RKO (cell line): ENCODE measurements at regions not wholly inside any gene's neighbourhood (a gene's known extent, or its start where the extent isn't known, plus 50 kb on each side); places are given as distances from the start of the nearest gene placed in this dataset.

Source experiments
- DNase-seq: peaks from one replicate; pipeline ENCODE4 v3.0.0-alpha.2; 2016; ENCODE audit warnings: low spot score

DNA sequence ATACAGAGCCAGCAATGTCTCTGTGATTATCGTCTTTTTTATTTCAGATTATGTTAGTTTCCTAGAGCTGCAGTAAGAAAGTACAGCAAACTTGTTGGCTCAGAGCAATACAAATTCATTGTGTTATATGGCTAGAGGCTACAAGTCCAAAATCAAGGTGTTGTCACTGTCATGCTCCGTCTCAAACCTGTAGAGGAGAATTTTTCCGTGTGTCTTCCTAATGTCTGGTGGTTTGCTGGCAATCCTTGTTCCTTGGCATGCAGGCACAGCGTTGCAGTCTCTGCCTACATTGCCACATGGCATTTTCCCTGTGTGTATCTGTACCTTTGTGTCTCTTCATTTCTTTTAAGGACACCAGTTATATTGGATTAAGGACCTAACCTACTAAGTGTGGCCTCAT, 244.4 kb downstream of the LRRIQ3 start:
- DNase-seq: no peak

DNA sequence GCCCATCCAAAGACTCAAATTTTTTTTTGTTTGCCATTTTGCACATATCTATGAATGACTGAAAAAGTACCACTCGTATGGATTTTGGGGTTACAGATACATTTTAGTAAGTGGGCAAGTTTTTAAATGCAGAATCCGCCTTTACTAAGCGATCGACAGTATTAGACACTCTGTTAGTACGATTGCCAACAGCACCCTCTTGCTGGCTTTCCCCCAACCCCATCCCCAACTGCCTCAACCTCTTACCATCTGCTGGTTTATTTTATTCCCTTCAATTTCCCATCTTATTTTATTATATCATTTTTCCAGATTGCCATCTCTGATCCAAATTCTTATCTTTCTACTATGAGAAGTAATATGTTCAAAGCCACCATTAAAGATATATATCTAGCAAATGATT, 244.8 kb downstream of the LRRIQ3 start:
- no peak for DNase-seq

DNA sequence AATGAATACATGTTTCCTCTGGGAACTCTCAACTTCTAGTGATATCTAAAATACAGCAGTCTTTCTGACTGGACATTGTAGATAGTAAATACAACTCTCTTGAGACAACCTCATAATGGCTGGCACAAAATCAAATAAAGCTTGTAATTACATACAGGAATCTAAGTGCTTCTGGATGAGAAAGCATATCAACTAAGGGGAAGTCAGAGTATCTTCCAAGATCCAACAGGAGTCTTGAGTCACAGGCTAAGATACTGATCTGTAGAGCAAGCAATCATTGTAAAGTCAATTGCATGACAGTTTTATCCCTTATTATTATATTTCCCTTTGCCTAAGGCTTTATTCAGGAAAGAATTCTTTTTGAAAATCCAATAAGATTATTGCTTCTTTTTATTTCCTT, 249.9 kb downstream of the LRRIQ3 start:
- no peak for DNase-seq

GRCh38 chr1:73947009-73947408, 251.0 kb downstream of the LRRIQ3 start:
- no peak for DNase-seq

DNA sequence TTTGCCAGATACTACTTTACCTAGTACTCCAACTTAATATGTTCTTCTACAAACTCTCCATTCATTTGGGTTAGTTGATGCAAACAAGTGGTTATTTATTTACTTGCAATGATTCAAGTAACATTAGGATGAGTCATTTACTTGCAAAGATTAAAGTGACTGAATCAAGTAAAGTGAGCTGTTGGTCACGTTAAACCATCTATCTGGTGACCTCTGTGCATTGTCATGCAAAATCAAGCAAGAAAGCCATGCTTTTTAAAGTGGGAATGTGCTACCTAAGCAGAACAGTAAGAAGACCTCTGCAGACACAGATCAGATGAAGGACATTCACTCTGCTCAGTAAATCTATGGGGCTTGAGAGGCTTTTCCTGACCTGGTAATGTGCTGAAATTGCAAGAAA, 254.7 kb downstream of the LRRIQ3 start:
- DNase-seq: peak; percentile 14

DNA sequence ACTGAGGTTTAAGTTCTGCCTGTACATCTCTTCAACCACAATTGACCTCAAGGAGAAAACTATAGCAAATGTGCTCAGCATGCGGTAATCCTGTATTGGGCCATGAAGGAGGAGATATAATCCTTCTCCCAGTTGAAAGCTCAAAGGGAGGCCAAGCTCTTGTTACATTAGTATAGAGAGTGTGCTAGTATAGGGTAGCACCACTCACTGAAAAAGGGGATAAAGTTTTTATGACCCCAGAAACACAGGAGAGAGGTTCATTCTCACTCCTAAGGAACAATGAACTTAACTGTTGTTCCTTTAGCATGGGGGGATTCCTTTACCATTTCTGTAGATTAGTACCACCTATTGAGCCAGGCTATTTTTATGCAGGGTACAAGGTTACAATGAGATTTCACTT, 267.7 kb downstream of the LRRIQ3 start:
- DNase-seq: no peak

DNA sequence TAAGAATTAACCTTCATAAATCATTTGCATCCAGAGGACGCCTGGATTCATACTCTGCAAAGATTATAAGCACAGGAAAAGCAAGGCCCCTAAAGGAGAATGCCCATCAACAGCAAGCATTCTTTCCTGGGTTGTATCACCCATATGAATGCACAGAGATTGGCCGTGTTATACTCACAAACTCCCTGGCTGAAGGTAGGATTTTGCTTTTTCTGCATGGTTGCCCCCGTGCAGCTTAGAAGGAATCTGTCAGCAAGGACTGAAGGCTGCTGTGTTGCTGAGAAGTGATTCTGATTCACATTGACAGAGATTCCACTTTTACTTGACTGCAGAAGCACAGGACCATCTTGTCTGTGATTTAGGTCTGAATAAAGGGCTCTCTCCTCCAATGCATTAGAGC, 283.0 kb downstream of the LRRIQ3 start:
- no peak for DNase-seq

GRCh38 chr1:73913025-73913424, 285.0 kb downstream of the LRRIQ3 start:
- DNase-seq: no peak

DNA sequence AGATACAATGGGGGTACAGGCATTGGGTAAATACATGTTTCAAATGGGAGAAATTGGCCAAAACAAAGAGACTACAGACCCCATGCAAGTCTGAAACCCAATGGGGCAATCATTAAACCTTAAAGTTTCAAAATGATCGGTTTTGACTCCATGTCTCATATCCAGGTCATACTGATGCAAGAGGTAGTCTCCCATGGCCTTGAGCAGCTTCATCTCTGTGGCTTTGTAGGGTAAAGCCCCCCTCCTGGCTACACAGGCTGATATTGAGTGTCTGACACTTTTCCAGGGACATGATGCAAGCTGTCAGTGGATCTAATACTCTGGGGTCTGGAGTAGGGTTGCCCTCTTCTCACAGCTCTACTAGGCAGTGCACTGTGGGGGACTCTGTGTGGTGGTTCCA, 286.1 kb downstream of the LRRIQ3 start:
- no peak for DNase-seq

DNA sequence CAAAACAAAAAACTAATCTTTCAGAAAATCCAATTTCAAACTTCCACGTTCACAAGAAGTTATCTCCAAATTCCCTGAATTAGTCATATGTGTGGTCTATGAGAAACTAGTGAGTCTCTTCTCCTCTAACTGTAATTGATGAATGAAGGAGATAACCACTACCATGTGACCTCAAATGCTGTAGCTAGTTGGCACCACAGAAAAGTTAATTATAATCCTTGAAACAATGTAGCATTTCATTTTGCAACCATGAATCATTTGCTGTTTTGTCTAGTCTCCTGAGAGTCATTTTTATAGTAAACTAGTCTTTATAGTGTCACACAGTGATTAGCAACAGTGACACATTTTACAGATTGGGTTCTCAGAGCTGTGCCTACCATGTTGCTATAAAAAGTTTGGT, 287.5 kb downstream of the LRRIQ3 start:
- peak; percentile 6 for DNase-seq

DNA sequence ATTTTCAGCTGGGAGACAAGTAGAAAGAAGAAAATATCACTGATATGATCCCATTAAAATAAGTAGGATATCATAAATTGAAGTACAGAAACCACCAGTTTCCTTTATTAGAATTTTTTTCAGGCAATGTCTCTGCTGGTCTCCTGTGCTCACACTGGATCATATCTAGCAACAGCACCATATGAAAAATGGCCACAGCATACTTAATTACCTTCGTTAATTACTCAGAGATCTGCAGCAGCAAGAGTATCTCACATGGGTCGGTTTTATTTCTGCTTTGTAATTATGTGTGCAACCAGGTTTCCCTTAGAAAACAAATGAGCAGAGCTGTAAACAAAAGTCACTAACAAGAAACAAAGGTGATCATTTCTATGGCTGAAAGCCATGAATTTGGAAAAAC, 287.9 kb downstream of the LRRIQ3 start:
- no peak for DNase-seq

DNA sequence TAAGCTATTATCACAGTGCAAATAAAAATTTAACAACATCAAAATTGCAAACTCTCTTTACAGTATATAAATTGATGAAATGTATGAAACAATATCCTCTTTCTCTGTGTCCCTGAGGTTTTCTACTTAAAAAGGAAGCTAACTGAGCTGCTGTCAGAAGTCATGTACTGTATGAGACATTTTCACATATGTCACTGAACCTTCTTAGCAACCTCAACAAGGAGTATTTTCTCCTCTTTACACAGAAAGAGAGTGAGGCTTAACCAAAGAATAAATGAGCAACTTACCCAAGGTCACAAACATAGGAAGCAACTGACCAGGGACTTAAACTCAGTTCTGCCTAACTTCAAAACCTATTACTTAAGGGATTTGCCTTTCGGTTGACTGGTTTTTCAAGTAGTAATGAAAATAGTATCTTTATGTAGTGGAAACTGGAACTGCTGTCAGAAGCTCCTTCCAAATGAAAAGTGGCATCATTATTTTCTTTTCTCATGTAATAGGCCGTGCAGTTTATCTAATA, 288.9 kb downstream of the LRRIQ3 start:
- DNase-seq: no peak

DNA sequence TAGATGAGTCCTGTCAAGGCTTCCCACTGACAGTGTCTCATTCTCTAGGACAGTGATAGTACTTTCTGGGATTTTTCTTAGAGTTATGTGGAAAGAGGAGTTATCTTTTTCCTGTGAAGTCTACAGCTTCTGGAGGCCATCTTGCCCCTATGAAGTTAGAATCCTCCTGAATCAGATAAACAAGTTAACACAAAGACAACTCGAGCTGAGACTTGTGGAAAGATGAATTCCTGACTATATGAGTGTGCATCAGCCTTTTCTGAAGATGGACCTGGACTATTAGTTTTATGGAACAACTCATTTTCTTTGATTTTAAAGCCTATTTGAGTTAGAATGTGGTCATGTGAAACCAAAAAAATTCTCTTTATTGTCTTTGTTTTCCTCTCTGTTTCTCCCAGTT, 290.9 kb downstream of the LRRIQ3 start:
- DNase-seq: no peak

DNA sequence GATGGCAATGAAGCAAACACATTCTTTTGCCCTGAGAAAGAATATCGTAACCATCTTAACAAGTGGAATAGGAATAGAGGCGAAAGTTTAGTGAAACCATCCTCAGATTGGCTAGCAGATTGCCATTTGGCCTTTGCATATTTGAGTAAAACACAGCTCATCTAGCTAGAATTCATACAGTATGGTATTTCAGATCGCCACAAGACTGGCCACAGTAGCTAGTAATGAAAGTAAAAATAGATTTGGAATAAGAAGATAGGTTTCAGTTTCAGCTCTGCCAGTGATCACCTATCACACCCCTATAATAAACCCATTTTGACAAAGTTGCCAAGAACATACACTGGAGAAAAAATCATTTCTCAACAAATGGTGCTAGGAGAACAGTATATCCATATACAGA, 294.9 kb downstream of the LRRIQ3 start:
- DNase-seq: no peak

DNA sequence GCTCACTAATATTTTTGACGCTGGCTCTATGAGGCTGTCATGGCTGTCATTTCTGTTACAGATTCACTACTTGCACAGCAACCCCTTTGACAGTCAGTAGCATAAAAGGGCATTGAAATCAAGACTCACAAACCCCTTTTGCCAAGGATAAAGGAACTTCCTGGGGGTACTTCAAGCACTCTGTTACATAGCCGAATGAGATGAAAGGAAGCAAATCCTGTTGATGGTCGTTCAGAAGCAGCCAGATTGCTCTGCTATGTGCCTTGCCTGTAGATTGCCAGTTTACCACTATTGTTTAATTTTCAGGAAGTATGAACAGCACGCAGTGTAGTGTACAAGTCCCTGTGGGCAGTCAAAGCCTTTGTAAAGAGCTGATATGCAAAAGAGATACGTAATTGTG, 296.2 kb downstream of the LRRIQ3 start:
- DNase-seq: no peak

DNA sequence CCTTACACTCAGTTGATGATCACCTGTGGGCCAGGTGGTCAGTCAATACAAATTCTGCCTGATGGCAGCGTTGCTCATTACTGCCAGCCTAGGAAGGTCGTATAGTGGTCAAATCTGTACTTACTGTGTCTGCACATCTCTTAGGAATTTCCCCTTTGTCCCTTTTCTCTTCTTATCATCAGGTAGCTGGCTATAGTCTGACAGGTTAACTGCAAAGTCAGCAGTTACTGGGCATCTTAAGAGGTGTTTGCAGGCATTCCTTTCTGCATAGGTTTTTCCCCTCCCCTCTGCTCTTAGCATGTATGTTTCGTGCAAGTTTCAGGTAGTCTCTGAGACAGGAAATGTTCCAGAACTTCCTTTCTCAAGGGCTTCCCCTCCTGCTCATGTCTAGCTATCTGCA, 298.7 kb downstream of the LRRIQ3 start:
- no peak for DNase-seq

- no peak for DNase-seq
These were observed 299.4 kb downstream of the LRRIQ3 start for GRCh38 chr1:73898540-73898939.

- no peak for DNase-seq
These were observed 310.6 kb downstream of the LRRIQ3 start for GRCh38 chr1:73887412-73887811.

- no peak for DNase-seq
These were observed 311.3 kb downstream of the LRRIQ3 start for GRCh38 chr1:73886716-73887115.

GRCh38 chr1:73874806-73875205, 323.2 kb downstream of the LRRIQ3 start:
- DNase-seq: no peak

GRCh38 chr1:73868810-73869336, 329.1 kb downstream of the LRRIQ3 start:
- DNase-seq: no peak

- no peak for DNase-seq
These were observed 335.6 kb downstream of the LRRIQ3 start for GRCh38 chr1:73862355-73862754.

DNA sequence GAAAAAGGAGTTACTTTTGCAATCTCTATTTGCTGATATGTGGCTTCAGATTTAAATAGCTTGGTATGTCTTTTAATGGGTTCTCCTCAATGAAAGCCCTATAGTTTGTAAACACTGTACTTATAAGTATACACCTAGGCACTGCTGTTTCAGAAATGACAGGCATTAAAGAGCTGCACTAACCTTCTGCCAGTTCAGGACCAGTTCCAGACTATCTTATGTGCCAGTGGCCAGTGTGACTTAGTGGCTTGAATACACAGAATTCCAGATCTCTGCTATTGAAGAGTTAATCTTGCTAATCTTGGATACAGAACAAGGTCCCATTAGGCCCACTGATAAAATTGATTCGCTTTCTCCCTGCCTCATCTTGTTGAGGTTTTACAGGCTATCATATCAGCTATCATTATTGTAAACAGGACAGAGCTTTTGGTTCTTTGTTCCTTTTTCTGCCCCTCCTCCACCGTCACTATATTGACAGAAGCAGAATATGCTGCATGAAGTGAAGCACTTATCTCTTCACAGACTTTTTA, 337.5 kb downstream of the LRRIQ3 start:
- DNase-seq: no peak

DNA sequence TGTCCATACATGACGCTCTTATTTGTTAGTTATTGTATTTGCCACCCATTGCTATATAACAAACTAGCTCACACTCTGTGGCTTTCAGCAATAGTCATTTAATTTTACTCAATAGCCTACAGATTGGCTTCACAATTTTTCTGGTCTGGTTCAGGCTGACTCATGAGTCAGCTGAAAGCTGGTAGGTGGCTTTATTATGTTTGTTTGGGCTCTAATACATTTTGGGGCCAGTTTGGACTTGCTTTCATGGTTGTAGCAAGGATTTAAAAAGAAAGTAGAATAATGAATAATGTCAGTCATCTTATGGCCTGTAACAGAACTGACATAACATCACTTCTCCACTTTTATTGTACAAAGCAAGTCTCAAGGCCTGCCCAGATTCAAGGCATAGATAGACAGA, 338.7 kb downstream of the LRRIQ3 start:
- DNase-seq: no peak

DNA sequence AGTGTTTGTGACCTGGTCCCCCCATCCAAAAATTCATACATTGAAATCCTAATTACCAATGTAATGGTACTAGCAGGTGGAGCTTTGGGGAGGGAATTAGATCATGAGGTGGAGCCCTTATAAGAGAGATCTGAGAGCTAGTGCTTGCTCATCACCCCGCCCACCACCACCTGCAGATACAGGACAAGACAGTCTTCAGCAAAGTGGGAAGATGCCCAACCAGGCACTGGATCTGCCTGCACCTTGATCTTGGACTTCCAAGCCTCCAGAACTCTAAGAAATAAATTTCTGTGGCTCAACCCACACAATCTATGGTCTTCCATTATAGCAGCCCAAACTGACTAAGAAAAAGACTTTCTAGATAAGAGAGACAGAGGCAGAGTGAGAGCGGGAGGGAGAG, 343.4 kb downstream of the LRRIQ3 start:
- DNase-seq: no peak
